Keratinocyte (primary cell): ENCODE measurements at regions not wholly inside any gene's neighbourhood (a gene's known extent, or its start where the extent isn't known, plus 50 kb on each side); places are given as distances from the start of the nearest gene placed in this dataset.

Experiments used
- DNase-seq: peaks from one replicate; pipeline ENCODE4 v3.0.0-alpha.2; 2011; ENCODE audit warnings: low read depth, missing footprints, low spot score
- FAIRE-seq: peaks from 2 replicates; lab custom pipeline; 2011; peaks lifted over from hg19 to GRCh38; lab: Jason Lieb, UNC
- H2AFZ ChIP-seq: 2 replicates; pipeline ENCODE4 v1.6.0; 2012; ENCODE audit warnings: low read length, control low read depth, inconsistent platforms; ENCODE audit not compliant: control insufficient read depth
- H3K27ac ChIP-seq: 2 replicates; pipeline ENCODE4 v1.5.1; 2011; ENCODE audit warnings: low read length; ENCODE audit not compliant: control insufficient read depth, insufficient read depth
- H3K27me3 ChIP-seq: 3 replicates; pipeline ENCODE4 v1.6.0; 2011; ENCODE audit warnings: low read length; ENCODE audit not compliant: control insufficient read depth, insufficient read depth; ENCODE audit errors: extremely low read depth
- H3K36me3 ChIP-seq, 2 experiments: 2 replicates in 1 of 2; 3 replicates in 1 of 2; pipeline ENCODE4 v1.5.1; 2011; ENCODE audit warnings: low read length in 2 of 2, mild to moderate bottlenecking in 1 of 2; ENCODE audit not compliant: control insufficient read depth in 2 of 2, insufficient read depth in 2 of 2; ENCODE audit errors: extremely low read depth in 1 of 2
- H3K4me1 ChIP-seq: 3 replicates; pipeline ENCODE4 v1.5.1; 2011; ENCODE audit warnings: low read length; ENCODE audit not compliant: control insufficient read depth, insufficient read depth; ENCODE audit errors: extremely low read depth
- H3K4me2 ChIP-seq: 3 replicates; pipeline ENCODE4 v1.6.0; 2011; ENCODE audit warnings: low read depth, low read length; ENCODE audit not compliant: control insufficient read depth, insufficient read depth; ENCODE audit errors: extremely low read depth
- H3K4me3 ChIP-seq, 3 experiments: fragments of 200-600 bp in 1 of 3; sonication (generic) in 1 of 3; 2 replicates in 2 of 3; 3 replicates in 1 of 3; pipeline ENCODE4 v1.5.1; 2011 to 2016; ENCODE audit warnings: low read length in 3 of 3, mild to moderate bottlenecking in 3 of 3, control low read depth in 2 of 3, inconsistent platforms in 1 of 3, low read depth in 1 of 3, mixed read lengths in 1 of 3, mixed run types in 1 of 3, moderate library complexity in 1 of 3; ENCODE audit not compliant: control insufficient read depth in 2 of 3, insufficient read depth in 2 of 3; ENCODE audit errors: extremely low read depth in 1 of 3
- H3K79me2 ChIP-seq: 2 replicates; pipeline ENCODE4 v1.6.0; 2012; ENCODE audit warnings: low read length; ENCODE audit not compliant: control insufficient read depth, insufficient read depth
- H3K9ac ChIP-seq: 3 replicates; pipeline ENCODE4 v1.6.0; 2011; ENCODE audit warnings: low read length; ENCODE audit not compliant: control insufficient read depth, insufficient read depth; ENCODE audit errors: extremely low read depth
- H3K9me1 ChIP-seq: 3 replicates; pipeline ENCODE4 v1.6.0; 2011; ENCODE audit warnings: low read length; ENCODE audit not compliant: control insufficient read depth, insufficient read depth; ENCODE audit errors: extremely low read depth
- H3K9me3 ChIP-seq: 2 replicates; pipeline ENCODE4 v1.5.1; 2012; ENCODE audit warnings: low read depth, low read length; ENCODE audit not compliant: control insufficient read depth
- H4K20me1 ChIP-seq: 3 replicates; pipeline ENCODE4 v1.6.0; 2011; ENCODE audit warnings: low read length; ENCODE audit not compliant: control insufficient read depth, insufficient read depth; ENCODE audit errors: extremely low read depth
- EZH2 ChIP-seq: IDR thresholded peaks from one replicate; pipeline ENCODE4 v1.6.1; 2012; ENCODE audit warnings: inconsistent platforms, mild to moderate bottlenecking, low read length, moderate library complexity
- dilution Hi-C: fragments of 300-500 bp; cut with MboI; formaldehyde crosslinking; loops from one replicate; pipeline ENCODE4 v1.7.0; 2020; ENCODE audit warnings: low sequenced_read_pairs; ENCODE audit not compliant: extremely low pct_ligation_motif_present
- TF ChIP-seq, protein P1 (sequence below), 3 experiments: IDR thresholded peaks in 1 of 3; conservative IDR thresholded peaks in 1 of 3; optimal IDR thresholded peaks in 1 of 3; 2 replicates in 2 of 3; 3 replicates in 1 of 3; pipeline versions ENCODE3 to v1.5.1; 2011; ENCODE audit warnings: low read length in 3 of 3, mild to moderate bottlenecking in 3 of 3, moderate library complexity in 2 of 3, control low read depth in 1 of 3, inconsistent platforms in 1 of 3; ENCODE audit not compliant: insufficient read depth in 2 of 3; ENCODE audit errors: extremely low read depth in 1 of 3

DNA sequence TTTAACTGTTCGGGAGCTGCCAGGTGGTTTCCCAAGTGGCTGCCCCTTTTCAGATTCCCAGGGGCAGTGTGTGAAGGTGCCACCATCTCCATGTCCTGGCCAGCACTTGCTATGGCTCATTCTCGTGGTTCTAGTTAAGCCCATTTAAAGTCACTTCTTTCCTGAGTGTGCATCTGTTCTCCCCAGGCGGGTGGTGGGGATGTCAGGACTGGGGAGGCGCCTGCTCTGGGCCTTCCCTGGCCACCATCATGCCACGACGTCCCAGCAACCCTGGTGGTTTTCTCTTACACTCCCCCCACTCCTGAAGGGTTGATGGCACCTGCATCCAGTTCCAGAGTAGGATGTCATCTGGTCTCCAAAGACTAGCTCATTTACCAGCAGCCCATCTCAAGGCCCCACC is 56.8 kb upstream of the TAMM41 start:
- no peaks in the 10 kb centered on the region for H3K9me3 ChIP-seq
- H3K9me1 ChIP-seq: no peaks in the 10 kb centered on the region
- H3K4me1 ChIP-seq: no peaks in the 10 kb centered on the region
- H2AFZ ChIP-seq: no peak overlapping the region
- no peaks in the 10 kb centered on the region for H3K36me3 ChIP-seq
- no peak overlapping the region for H3K4me3 ChIP-seq
- no peak for DNase-seq
- FAIRE-seq: no peak
- H4K20me1 ChIP-seq: no peaks in the 10 kb centered on the region
- no peak overlapping the region for H3K4me2 ChIP-seq
- H3K27ac ChIP-seq: no peak overlapping the region
- no peak for TF ChIP-seq EZH2
- TF ChIP-seq, protein P1, sequence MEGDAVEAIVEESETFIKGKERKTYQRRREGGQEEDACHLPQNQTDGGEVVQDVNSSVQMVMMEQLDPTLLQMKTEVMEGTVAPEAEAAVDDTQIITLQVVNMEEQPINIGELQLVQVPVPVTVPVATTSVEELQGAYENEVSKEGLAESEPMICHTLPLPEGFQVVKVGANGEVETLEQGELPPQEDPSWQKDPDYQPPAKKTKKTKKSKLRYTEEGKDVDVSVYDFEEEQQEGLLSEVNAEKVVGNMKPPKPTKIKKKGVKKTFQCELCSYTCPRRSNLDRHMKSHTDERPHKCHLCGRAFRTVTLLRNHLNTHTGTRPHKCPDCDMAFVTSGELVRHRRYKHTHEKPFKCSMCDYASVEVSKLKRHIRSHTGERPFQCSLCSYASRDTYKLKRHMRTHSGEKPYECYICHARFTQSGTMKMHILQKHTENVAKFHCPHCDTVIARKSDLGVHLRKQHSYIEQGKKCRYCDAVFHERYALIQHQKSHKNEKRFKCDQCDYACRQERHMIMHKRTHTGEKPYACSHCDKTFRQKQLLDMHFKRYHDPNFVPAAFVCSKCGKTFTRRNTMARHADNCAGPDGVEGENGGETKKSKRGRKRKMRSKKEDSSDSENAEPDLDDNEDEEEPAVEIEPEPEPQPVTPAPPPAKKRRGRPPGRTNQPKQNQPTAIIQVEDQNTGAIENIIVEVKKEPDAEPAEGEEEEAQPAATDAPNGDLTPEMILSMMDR (optimal IDR thresholded peaks at IDR 0.05 in 1 of 3, IDR thresholded peaks at IDR 0.05 in 1 of 3, conservative IDR thresholded peaks at IDR 0.05 in 1 of 3; ENCODE audit: extremely low read depth in 1 of 3, insufficient read depth in 2 of 3, low read length in 3 of 3): no peak
- H3K9ac ChIP-seq: no peak overlapping the region
- H3K27me3 ChIP-seq: no peaks in the 10 kb centered on the region
- dilution Hi-C loops: no loop called here
- H3K79me2 ChIP-seq: no peaks in the 10 kb centered on the region

DNA sequence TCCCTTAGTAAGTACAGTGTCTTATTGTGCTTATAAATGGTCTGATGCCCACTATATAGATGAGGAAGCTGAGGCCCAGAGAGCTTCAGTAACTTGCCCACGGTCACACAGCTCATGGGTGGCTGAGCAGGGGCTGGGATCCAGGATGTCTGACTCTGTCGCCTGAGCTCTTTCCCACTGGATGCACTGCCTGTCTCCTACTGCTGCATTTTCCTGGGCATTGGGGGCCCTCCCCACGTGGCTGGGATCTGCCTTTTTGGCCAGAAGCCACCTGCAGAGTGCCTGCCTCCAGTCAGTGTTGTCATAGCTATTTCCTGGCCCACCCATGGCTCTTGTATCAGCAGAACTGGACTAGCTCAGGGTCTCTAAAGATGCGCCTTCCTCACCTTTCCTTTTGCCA is 57.5 kb upstream of the TAMM41 start:
- Histone ChIP-seq H3K9me3 (no peaks in the 10 kb centered on the region), H3K79me2 (no peaks in the 10 kb centered on the region), H3K4me1 (no peaks in the 10 kb centered on the region), H3K4me3 (no peak overlapping the region), H4K20me1 (no peaks in the 10 kb centered on the region), H3K27me3 (no peaks in the 10 kb centered on the region), H3K4me2 (no peak overlapping the region), H3K27ac (no peak overlapping the region), H3K9ac (no peak overlapping the region), H2AFZ (no peak overlapping the region), H3K36me3 (no peaks in the 10 kb centered on the region), H3K9me1 (no peaks in the 10 kb centered on the region)
- FAIRE-seq: no peak
- dilution Hi-C loops: no loop called here
- DNase-seq: no peak
- TF ChIP-seq, protein P1 (optimal IDR thresholded peaks at IDR 0.05 in 1 of 3, IDR thresholded peaks at IDR 0.05 in 1 of 3, conservative IDR thresholded peaks at IDR 0.05 in 1 of 3; ENCODE audit: extremely low read depth in 1 of 3, insufficient read depth in 2 of 3, low read length in 3 of 3): no peak
- no peak for TF ChIP-seq EZH2
